ENCODE measurements at regions not wholly inside any gene's neighbourhood (a gene's known extent, or its start where the extent isn't known, plus 50 kb on each side); places are given as distances from the start of the nearest gene placed in this dataset.

DNA sequence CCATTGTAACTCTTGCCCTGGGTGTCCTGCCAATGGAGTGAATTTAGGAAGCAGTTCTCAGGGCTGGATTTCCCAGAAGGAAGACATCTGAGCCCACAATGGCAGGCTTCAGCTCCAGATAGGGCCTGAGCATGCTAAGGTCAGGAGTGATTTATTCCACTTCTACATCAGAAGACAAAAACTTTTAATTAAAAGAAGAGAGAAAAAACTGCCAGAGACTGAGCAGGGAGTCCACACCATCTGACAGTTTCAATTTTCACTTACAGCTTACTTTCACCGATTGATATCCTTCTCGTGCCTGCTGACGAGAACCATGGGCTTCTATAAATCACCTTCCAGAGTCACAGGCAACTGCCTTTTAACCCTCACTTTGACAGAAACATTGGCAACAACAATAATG is 228.3 kb upstream of the BRINP1 start:
- TF ChIP-seq, protein P1, sequence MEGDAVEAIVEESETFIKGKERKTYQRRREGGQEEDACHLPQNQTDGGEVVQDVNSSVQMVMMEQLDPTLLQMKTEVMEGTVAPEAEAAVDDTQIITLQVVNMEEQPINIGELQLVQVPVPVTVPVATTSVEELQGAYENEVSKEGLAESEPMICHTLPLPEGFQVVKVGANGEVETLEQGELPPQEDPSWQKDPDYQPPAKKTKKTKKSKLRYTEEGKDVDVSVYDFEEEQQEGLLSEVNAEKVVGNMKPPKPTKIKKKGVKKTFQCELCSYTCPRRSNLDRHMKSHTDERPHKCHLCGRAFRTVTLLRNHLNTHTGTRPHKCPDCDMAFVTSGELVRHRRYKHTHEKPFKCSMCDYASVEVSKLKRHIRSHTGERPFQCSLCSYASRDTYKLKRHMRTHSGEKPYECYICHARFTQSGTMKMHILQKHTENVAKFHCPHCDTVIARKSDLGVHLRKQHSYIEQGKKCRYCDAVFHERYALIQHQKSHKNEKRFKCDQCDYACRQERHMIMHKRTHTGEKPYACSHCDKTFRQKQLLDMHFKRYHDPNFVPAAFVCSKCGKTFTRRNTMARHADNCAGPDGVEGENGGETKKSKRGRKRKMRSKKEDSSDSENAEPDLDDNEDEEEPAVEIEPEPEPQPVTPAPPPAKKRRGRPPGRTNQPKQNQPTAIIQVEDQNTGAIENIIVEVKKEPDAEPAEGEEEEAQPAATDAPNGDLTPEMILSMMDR (IDR thresholded peaks at IDR 0.05 in 8 of 11, conservative IDR thresholded peaks at IDR 0.05 in 3 of 11) = no peak
- no peak for TF ChIP-seq POLR2AphosphoS5 (IDR thresholded peaks at IDR 0.05)

Measured in spleen (tissue), 7 donors.